ENCODE measurements at regions not wholly inside any gene's neighbourhood (a gene's known extent, or its start where the extent isn't known, plus 50 kb on each side); places are given as distances from the start of the nearest gene placed in this dataset.
A peak's percentile ranks its signal among the peaks of the same experiment; 100 is the strongest.
"Not testable (repeated sequence)": the region's sequence is repeated elsewhere in the genome, so short reads cannot be mapped to it uniquely, and the experiment has no call there.

DNA sequence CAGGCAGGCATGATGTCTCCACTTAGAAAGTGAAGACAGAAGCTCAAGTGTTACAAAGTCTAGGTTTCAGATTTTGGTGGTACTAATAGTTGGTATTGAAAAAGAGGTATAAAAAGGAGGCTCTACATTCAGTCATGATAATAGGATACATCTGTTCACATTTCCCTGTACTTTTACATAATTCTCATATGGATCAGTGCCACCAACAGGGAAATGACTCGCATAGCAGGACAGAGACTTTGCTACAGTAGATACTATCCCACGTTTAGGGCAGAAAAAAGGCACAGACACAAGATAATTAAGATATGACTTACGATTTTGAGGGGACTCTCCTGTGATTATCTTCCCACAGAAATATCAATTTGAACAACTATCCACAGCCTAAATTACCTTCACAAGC, 1062.9 kb upstream of the EPHA6 start:
- no peak for ATAC-seq
- intact Hi-C loops (cut with DNase I): no loop called here
- DNase-seq (ENCODE audit: missing footprints): no peak

GRCh38 chr3:95752199-95752598, 1062.2 kb upstream of the EPHA6 start:
- intact Hi-C loops (cut with DNase I): no loop called here
- ATAC-seq: no peak
- DNase-seq (ENCODE audit: missing footprints): no peak

GRCh38 chr3:95758707-95759106, 1055.7 kb upstream of the EPHA6 start:
- ATAC-seq: no peak
- intact Hi-C loops (cut with DNase I): no loop called here
- DNase-seq (ENCODE audit: missing footprints): no peak

DNA sequence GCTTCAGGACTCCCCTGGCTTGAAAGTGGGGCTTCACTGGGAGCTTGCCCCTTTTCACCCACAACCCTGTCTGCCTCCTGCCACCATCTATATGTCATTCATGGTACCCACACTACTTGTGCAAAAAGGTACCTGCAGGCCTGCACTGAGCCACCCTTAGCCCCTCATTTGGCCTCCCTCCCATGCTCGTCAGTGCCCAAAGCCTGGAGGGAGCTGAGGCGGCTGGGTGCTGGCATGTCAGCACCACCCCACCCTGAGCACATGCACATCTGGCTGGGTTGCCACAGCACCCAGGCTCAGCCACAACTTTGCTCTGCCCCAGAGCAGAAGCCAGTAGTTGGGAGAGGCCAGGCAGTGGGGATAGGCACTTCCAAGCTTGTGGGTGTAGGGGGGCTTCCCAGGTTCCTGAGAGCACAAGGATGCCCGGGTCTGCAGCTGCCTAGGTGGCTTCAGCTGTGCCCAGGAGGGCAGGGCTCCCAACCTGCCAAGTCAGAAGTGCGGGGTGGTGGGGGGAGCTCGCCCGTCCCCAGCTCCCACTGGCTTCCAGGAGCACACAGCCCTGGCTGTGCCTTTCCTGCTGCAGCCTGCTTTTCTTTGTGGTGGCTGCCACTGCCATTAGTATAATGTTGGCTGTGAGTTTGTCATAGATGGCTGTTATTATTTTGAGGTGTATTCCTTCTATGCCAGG, 1054.6 kb upstream of the EPHA6 start:
- ATAC-seq (no peak), DNase-seq (ENCODE audit: missing footprints) (no peak)
- intact Hi-C loops (cut with DNase I): no loop called here

- intact Hi-C loops (cut with DNase I): no loop called here
- DNase-seq (ENCODE audit: missing footprints) (no peak), ATAC-seq (no peak)
Measured at GRCh38 chr3:95775486-95776094, 1038.8 kb upstream of the EPHA6 start.

DNA sequence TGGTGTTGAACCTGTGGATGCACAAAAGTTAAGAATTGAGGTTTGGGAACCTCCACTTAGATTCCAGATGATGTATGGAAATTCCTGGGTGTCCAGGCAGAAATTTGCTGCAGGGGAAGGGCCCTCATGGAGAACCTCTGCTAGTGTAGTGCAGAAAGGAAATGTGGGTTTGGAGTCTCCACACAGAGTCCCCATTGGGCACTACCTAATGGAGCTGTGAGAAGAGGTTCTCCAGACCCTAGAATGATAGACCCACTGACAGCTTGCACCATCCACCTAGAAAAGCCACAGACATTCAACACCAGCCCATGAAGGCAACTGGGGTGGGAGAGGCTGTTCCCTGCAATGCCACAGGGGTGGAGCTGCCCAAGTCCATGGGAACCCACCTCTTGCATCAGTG, 1032.8 kb upstream of the EPHA6 start:
- ATAC-seq: no peak
- intact Hi-C loops (cut with DNase I): no loop called here
- no peak for DNase-seq (ENCODE audit: missing footprints)

DNA sequence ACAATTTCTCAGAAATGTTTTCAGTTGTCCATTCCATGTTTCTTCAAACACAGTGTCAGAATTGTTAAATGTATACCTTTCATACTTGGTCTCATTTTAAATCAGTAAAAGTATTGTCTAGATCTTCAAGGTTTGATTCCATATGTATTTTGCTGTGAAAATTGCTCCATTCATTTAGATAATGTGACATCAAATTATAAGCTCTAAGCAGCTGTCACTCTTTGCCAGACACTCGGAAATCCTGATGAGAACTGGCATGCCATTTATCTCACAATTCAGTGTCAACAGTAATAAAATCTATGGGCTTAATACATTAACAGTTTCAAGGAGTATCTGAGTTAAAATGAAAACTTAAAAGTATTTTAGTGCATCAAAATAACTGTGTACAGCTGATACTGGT, 1025.3 kb upstream of the EPHA6 start:
- intact Hi-C loops (cut with DNase I): no loop called here
- DNase-seq (ENCODE audit: missing footprints): no peak

GRCh38 chr3:95797081-95797480, 1017.3 kb upstream of the EPHA6 start:
- DNase-seq (ENCODE audit: missing footprints): no peak
- ATAC-seq: no peak
- intact Hi-C loops (cut with DNase I): no loop called here

More for the DNA sequence above, 1025.3 kb upstream of the EPHA6 start:
- no peak for ATAC-seq

DNA sequence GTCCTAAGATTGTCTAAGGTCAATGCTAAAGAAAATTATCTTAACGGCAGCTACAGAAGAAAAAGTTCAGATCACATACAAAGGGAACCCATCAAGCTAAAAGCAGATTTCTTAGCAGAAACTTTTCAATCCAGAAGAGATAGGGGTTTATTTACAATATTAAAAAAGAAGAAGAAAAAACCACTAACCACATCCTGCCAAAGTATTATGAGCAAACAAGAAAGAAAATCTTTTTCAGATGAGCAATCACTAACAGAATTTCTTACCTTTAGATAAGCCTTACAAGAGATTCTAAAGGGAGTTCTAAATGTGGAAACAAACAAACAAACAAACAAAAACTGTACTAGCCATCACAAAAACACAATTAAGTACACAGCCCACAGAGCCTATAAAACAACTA, 1015.8 kb upstream of the EPHA6 start:
- no peak for DNase-seq (ENCODE audit: missing footprints)
- intact Hi-C loops (cut with DNase I): no loop called here
- no peak for ATAC-seq

GRCh38 chr3:95810462-95810861, 1003.9 kb upstream of the EPHA6 start:
- ATAC-seq (no peak), DNase-seq (ENCODE audit: missing footprints) (no peak)
- intact Hi-C loops (cut with DNase I): no loop called here

DNA sequence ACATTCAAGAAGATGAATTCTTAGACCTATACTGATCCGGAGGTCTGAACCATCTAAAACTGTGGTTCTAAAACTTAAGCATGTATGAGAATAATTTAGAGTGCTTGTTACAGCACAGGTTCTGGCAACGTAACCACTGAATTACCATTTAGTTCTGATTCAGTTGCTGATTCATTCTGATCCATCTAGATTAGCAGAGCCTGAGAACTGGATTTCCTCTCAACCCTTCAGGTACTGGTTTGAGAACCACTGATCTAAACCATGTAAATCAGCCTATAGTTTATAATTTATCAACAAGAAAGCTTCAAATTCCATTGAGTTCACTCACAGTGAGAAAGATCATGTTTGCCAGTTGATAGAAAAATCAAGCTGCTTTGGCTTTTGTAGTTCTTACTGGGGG, 1001.1 kb upstream of the EPHA6 start:
- intact Hi-C loops (cut with DNase I): no loop called here
- no peak for DNase-seq (ENCODE audit: missing footprints)
- no peak for ATAC-seq

DNA sequence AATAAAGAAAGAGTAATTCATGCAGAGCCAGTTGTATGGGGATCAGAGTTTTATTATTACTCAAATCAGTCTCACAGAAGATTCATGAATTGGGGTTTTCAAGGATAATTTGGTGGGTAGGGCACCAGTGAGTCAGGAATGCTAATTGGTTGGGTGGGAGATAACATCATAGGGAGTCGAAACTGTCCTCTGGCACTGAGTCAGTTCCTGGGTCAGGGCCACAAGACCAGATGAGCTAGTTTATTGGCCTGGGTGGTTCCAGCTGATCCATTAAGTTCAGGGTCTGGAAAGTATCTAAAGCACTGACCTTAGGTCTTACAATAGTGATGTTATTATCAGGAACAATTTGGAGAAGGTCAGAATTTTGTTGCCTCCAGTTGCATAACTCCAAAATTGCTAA, 998.6 kb upstream of the EPHA6 start:
- ATAC-seq: no peak
- intact Hi-C loops (cut with DNase I): no loop called here
- no peak for DNase-seq (ENCODE audit: missing footprints)

GRCh38 chr3:95826419-95826818, 988.0 kb upstream of the EPHA6 start:
- DNase-seq (ENCODE audit: missing footprints) (no peak), ATAC-seq (no peak)
- intact Hi-C loops (cut with DNase I): no loop called here

GRCh38 chr3:95832146-95832545, 982.2 kb upstream of the EPHA6 start:
- no peak for ATAC-seq
- intact Hi-C loops (cut with DNase I): no loop called here
- DNase-seq (ENCODE audit: missing footprints): no peak

- ATAC-seq; intact Hi-C loops (cut with DNase I): not testable (repeated sequence)
- peak; percentile 43 for DNase-seq (ENCODE audit: missing footprints)
Measured at GRCh38 chr3:95860628-95861027, 953.8 kb upstream of the EPHA6 start.

DNA sequence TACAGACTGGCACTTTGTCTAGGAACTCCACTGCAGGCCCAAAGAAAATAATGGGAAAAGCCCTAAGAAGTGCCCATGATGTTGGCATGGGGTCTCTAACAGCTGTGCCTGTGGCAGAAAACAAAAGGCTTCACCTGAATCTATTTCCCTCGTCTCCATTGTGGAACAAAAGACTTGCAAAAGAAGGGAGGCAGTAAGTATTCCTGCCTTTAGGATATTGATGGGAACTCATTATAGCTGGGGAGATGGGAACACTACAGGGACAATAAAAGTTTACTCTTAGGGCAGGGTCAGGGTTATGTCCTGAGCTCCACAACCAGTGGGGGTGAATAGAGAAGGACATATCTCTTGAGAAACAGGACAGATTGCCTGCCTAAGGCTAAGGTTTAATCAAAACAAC, 930.6 kb upstream of the EPHA6 start:
- intact Hi-C loops (cut with DNase I): no loop called here
- DNase-seq (ENCODE audit: missing footprints): no peak
- no peak for ATAC-seq

- DNase-seq (ENCODE audit: missing footprints) (no peak), ATAC-seq (no peak)
- intact Hi-C loops (cut with DNase I): no loop called here
Measured at GRCh38 chr3:95886616-95887015, 927.8 kb upstream of the EPHA6 start.

DNA sequence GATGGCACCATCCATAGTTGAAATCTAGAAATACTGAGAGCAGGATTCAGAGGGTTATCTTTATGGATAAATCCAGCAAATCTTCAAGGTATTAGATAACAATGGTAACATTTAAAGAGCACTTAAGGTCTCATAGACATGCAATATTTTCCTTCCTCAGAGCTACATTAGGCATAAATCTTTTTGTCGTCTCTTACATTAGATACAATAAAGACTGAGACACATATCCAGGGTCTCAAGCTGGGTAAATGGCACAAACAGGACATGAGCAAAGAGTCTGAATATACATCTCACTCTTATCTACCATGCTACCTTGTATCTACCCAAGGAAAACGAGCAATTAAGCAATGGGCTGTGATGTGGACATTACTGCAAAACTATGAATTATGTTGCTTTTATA, 927.3 kb upstream of the EPHA6 start:
- ATAC-seq (no peak), DNase-seq (ENCODE audit: missing footprints) (no peak)
- intact Hi-C loops (cut with DNase I): no loop called here

- ATAC-seq: no peak
- intact Hi-C loops (cut with DNase I): no loop called here
- no peak for DNase-seq (ENCODE audit: missing footprints)
Measured at GRCh38 chr3:95894820-95895219, 919.6 kb upstream of the EPHA6 start.

DNA sequence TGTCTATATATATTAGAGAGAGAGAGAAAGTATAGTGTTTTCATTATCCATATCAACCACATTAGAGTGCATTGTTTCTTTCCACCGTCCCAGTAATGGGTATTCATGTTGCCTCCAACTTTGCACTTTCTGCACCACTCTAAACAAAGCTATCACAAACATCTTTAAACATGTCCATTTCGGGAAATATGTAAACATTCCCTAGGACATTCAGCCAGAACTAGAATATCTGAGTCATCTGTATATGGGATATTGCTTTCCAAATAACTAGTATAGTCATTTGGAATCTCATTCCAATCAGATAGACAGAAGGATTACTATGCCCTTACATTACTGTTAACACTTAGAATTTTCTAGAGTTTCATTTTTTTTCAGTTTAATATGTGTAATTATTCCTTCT, 914.9 kb upstream of the EPHA6 start:
- intact Hi-C loops (cut with DNase I): no loop called here
- ATAC-seq: no peak

GRCh38 chr3:95899911-95900310, 914.5 kb upstream of the EPHA6 start:
- DNase-seq (ENCODE audit: missing footprints) (no peak), ATAC-seq (no peak)
- intact Hi-C loops (cut with DNase I): no loop called here

More for the DNA sequence above, 914.9 kb upstream of the EPHA6 start:
- no peak for DNase-seq (ENCODE audit: missing footprints)
